HG03558 (cell line): ENCODE measurements at regions not wholly inside any gene's neighbourhood (a gene's known extent, or its start where the extent isn't known, plus 50 kb on each side); places are given as distances from the start of the nearest gene placed in this dataset.
"Not testable (repeated sequence)": the region's sequence is repeated elsewhere in the genome, so short reads cannot be mapped to it uniquely, and the experiment has no call there.

ENCODE experiments used
- ATAC-seq: cut with Tn5 transposase; IDR thresholded peaks from one replicate; pipeline ENCODE4 v1.9.1; 2021; ENCODE audit warnings: moderate number of reproducible peaks; ENCODE audit not compliant: unreplicated experiment; ENCODE audit errors: extremely low read depth

GRCh38 chr6:147666255-147666654 is 157.8 kb downstream of the SAMD5 start:
- ATAC-seq = no peak

GRCh38 chr6:147667082-147667481 is 158.6 kb downstream of the SAMD5 start:
- no peak for ATAC-seq

GRCh38 chr6:147674099-147674498 is 165.6 kb downstream of the SAMD5 start:
- ATAC-seq = no peak

GRCh38 chr6:147674794-147675193 is 166.3 kb downstream of the SAMD5 start:
- no peak for ATAC-seq

GRCh38 chr6:147675281-147675680 is 166.8 kb downstream of the SAMD5 start:
- no peak for ATAC-seq

- ATAC-seq = no peak
These were observed 168.2 kb downstream of the SAMD5 start for GRCh38 chr6:147676495-147677199.

GRCh38 chr6:147677647-147678046 is 169.2 kb downstream of the SAMD5 start:
- ATAC-seq = no peak

- no peak for ATAC-seq
These were observed 169.8 kb downstream of the SAMD5 start for GRCh38 chr6:147678253-147678652.

- ATAC-seq = no peak
These were observed 176.4 kb downstream of the SAMD5 start for GRCh38 chr6:147684906-147685305.

GRCh38 chr6:147689398-147689797 is 180.9 kb downstream of the SAMD5 start:
- no peak for ATAC-seq

- no peak for ATAC-seq
These were observed 183.0 kb downstream of the SAMD5 start for GRCh38 chr6:147691446-147691845.

- ATAC-seq = no peak
These were observed 184.7 kb downstream of the SAMD5 start for GRCh38 chr6:147693181-147693580.

- ATAC-seq = not testable (repeated sequence)
These were observed 186.1 kb downstream of the SAMD5 start for GRCh38 chr6:147694556-147694955.

GRCh38 chr6:147695819-147696218 is 187.3 kb downstream of the SAMD5 start:
- ATAC-seq = no peak

GRCh38 chr6:147699140-147699539 is 190.7 kb downstream of the SAMD5 start:
- no peak for ATAC-seq

- no peak for ATAC-seq
These were observed 191.1 kb downstream of the SAMD5 start for GRCh38 chr6:147699637-147700036.

- ATAC-seq = no peak
These were observed 192.1 kb downstream of the SAMD5 start for GRCh38 chr6:147700436-147701209.

GRCh38 chr6:147704691-147705090 is 196.2 kb downstream of the SAMD5 start:
- ATAC-seq = no peak

GRCh38 chr6:147707524-147707923 is 199.0 kb downstream of the SAMD5 start:
- ATAC-seq = no peak

GRCh38 chr6:147708170-147708569 is 199.7 kb downstream of the SAMD5 start:
- ATAC-seq = no peak

GRCh38 chr6:147709396-147710272 is 201.1 kb downstream of the SAMD5 start:
- ATAC-seq = no peak
